Naive thymus-derived CD4-positive, alpha-beta T cell (primary cell): ENCODE measurements at regions not wholly inside any gene's neighbourhood (a gene's known extent, or its start where the extent isn't known, plus 50 kb on each side); places are given as distances from the start of the nearest gene placed in this dataset.
"Not testable (repeated sequence)": the region's sequence is repeated elsewhere in the genome, so short reads cannot be mapped to it uniquely, and the experiment has no call there.

Experiments used
- ATAC-seq: fragments of 150-1000 bp; cut with Tn5 transposase; 2 replicates; pipeline ENCODE4 v1.10.0; 2021; ENCODE audit warnings: mild to moderate bottlenecking, moderate library complexity
- CTCF ChIA-PET: fragments of 350-600 bp; sonication (Branson Sonifier 250); formaldehyde crosslinking; loops from one replicate; lab custom pipeline; 2021; ENCODE audit warnings: antibody characterized with exemption; lab: Charles Lee
- POLR2A ChIA-PET: fragments of 350-600 bp; sonication (Branson Sonifier 250); formaldehyde crosslinking; loops from one replicate; lab custom pipeline; 2021; ENCODE audit warnings: antibody characterized with exemption, inconsistent platforms; lab: Charles Lee
- DNase-seq, 9 donors: peaks; one replicate each; pipeline versions ENCODE4 v3.0.0 to v3.0.0-alpha.2; 2020 to 2022; ENCODE audit warnings: mixed read lengths in 1 of 9
- H3K27ac ChIP-seq: one replicate; pipeline ENCODE4 v1.7.0; 2013; ENCODE audit warnings: mild to moderate bottlenecking, low read depth, low read length, moderate library complexity
- H3K27me3 ChIP-seq, 2 donors: one replicate each; pipeline ENCODE4 v1.7.0; 2013; ENCODE audit warnings: low read length in 2 of 2, mild to moderate bottlenecking in 2 of 2, moderate library complexity in 2 of 2; ENCODE audit not compliant: control insufficient read depth in 2 of 2, insufficient read depth in 2 of 2
- H3K36me3 ChIP-seq, 3 experiments: 1 replicate in 2 of 3; 2 replicates in 1 of 3; pipeline ENCODE4 v1.7.0; 2013; ENCODE audit warnings: low read length in 3 of 3, mild to moderate bottlenecking in 3 of 3, moderate library complexity in 1 of 3; ENCODE audit not compliant: insufficient read depth in 3 of 3, control insufficient read depth in 2 of 3
- H3K4me1 ChIP-seq, 2 donors: one replicate each; pipeline ENCODE4 v1.7.0; 2013; ENCODE audit warnings: low read length in 2 of 2, mild to moderate bottlenecking in 2 of 2, moderate library complexity in 1 of 2; ENCODE audit not compliant: control insufficient read depth in 2 of 2, insufficient read depth in 2 of 2
- H3K4me3 ChIP-seq: 2 replicates; pipeline ENCODE4 v1.7.0; 2013; ENCODE audit warnings: mild to moderate bottlenecking, low read length
- H3K9me3 ChIP-seq, 3 experiments: 1 replicate in 2 of 3; 2 replicates in 1 of 3; pipeline ENCODE4 v1.7.0; 2013; ENCODE audit warnings: low read length in 3 of 3; ENCODE audit not compliant: control insufficient read depth in 2 of 3
- H3K27ac Mint-ChIP-seq, 9 donors: one replicate each; pipeline ENCODE4 v1.8.0; 2020 to 2022; ENCODE audit warnings: mixed read lengths in 9 of 9, mild to moderate bottlenecking in 8 of 9, moderate library complexity in 5 of 9, inconsistent platforms in 2 of 9
- H3K27me3 Mint-ChIP-seq, 5 donors: one replicate each; pipeline ENCODE4 v1.8.0; 2021 to 2022; ENCODE audit warnings: mixed read lengths in 5 of 5, mild to moderate bottlenecking in 1 of 5
- H3K36me3 Mint-ChIP-seq, 5 donors: one replicate each; pipeline ENCODE4 v1.8.0; 2020 to 2022; ENCODE audit warnings: mixed read lengths in 5 of 5, mild to moderate bottlenecking in 3 of 5, inconsistent platforms in 1 of 5
- H3K4me1 Mint-ChIP-seq, 7 donors: one replicate each; pipeline ENCODE4 v1.8.0; 2020 to 2022; ENCODE audit warnings: mixed read lengths in 7 of 7, mild to moderate bottlenecking in 3 of 7, inconsistent platforms in 1 of 7
- H3K4me3 Mint-ChIP-seq, 10 donors: one replicate each; pipeline ENCODE4 v1.8.0; 2020 to 2022; ENCODE audit warnings: mild to moderate bottlenecking in 10 of 10, mixed read lengths in 10 of 10, moderate library complexity in 6 of 10, inconsistent platforms in 2 of 10
- H3K9me3 Mint-ChIP-seq, 11 donors: one replicate each; pipeline ENCODE4 v1.8.0; 2020 to 2022; ENCODE audit warnings: mixed read lengths in 11 of 11, mild to moderate bottlenecking in 4 of 11, inconsistent platforms in 1 of 11, moderate library complexity in 1 of 11
- intact Hi-C, 2 donors: fragments of 100-400 bp; cut with micrococcal nuclease; formaldehyde crosslinking; loops; one replicate each; pipeline ENCODE4 v1.15.1; 2023

DNA sequence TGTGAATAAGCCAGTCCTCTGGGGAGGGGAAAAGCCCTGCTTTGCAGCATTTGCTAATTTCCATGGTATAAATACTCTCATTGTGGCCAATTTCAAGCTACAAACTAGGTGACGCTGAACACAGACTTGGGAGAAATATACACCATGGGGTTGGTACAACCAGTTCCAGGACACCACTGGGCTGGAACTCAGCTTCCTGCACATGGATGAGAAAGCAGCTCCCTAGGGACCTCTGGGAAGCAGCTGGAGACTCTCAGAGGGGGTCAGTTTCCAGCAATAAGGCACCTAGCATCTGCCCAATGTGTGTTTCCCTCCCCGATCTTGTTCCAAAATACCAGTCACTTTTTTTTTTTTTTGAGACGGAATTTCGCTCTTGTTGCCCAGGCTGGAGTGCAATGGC, 56.8 kb upstream of the WDR11 start:
- ATAC-seq (no peak), DNase-seq (no peak)
- Mint-ChIP-seq H3K36me3 (no peaks in the 10 kb centered on the region), H3K4me1 (peaks cover 0 to 3% (median 0%) of the 10 kb centered on the region in 7 donors), H3K9me3 (peaks cover 0 to 6% (median 0%) of the 10 kb centered on the region in 11 donors), H3K4me3 (no peak overlapping the region), H3K27ac (no peak overlapping the region), H3K27me3 (peaks cover 0 to 38% (median 14%) of the 10 kb centered on the region in 5 donors)
- Histone ChIP-seq H3K4me3 (no peak overlapping the region), H3K4me1 (no peaks in the 10 kb centered on the region), H3K27me3 (no peaks in the 10 kb centered on the region), H3K27ac (no peak overlapping the region), H3K36me3 (no peaks in the 10 kb centered on the region), H3K9me3 (no peaks in the 10 kb centered on the region)
- ChIA-PET CTCF (no interaction called here), POLR2A (no interaction called here)
- intact Hi-C loops, result no loop called here

GRCh38 chr10:120798276-120798675, 52.9 kb upstream of the WDR11 start:
- H3K27ac Mint-ChIP-seq, H3K27me3 ChIP-seq, H3K4me3 ChIP-seq, H3K27ac ChIP-seq, ATAC-seq, DNase-seq, H3K4me3 Mint-ChIP-seq, POLR2A ChIA-PET, H3K36me3 Mint-ChIP-seq, H3K4me1 Mint-ChIP-seq, H3K36me3 ChIP-seq, H3K9me3 ChIP-seq, H3K9me3 Mint-ChIP-seq, H3K4me1 ChIP-seq, CTCF ChIA-PET, intact Hi-C loops: not testable (repeated sequence)
- peaks cover 0 to 27% (median 9%) of the 10 kb centered on the region in 5 donors for H3K27me3 Mint-ChIP-seq

- no peaks in the 10 kb centered on the region for H3K4me1 Mint-ChIP-seq
- Histone ChIP-seq H3K27ac (no peak overlapping the region), H3K9me3 (no peaks in the 10 kb centered on the region), H3K4me1 (no peaks in the 10 kb centered on the region), H3K27me3 (no peaks in the 10 kb centered on the region), H3K36me3 (no peaks in the 10 kb centered on the region), H3K4me3 (no peak overlapping the region)
- H3K27me3 Mint-ChIP-seq, result peaks cover 0 to 18% (median 4%) of the 10 kb centered on the region in 5 donors
- intact Hi-C loops, result no loop called here
- CTCF ChIA-PET, result no interaction called here
- ATAC-seq (no peak), DNase-seq (no peak)
- peaks cover 0 to 6% (median 0%) of the 10 kb centered on the region in 11 donors for H3K9me3 Mint-ChIP-seq
- H3K4me3 Mint-ChIP-seq, result no peak overlapping the region
- H3K36me3 Mint-ChIP-seq, result no peaks in the 10 kb centered on the region
- no peak overlapping the region for H3K27ac Mint-ChIP-seq
- POLR2A ChIA-PET, result no interaction called here
These were observed 51.3 kb upstream of the WDR11 start for GRCh38 chr10:120799849-120800248.

DNA sequence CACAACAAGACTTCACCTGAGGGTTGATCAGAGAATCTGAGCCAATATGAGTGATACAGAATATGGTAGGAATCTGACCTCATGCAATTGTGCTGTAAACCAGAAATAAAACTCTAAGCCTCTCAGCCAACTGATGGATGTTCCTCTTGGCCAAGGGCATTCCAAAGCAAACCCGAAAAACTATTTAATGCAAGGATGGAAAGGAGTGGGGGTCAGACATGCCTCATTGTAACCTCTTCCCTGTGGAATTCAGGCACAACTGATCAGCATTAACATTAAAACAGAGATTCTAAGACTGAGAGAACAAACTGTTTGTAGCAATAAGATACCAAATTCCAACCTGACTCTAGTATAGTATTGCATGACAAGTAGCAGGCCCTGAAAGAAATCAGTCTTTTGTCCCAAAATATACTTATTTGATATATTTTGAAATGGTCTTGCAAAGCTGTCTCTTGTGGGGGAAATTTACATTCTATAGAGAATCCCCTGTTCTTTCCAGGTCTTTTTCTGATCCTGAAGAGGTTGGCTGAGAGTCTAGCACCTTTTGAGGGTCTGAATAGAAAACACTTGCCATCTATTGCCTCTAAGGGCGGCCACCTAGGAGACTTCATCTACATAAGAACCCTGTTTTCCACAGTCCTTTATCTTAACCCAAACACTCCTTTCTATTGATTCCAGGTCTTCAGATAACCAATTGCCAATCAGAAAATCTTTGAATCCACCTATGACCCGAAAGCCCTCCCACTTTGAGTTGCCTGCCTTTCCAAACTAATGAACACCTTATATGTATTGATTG, 50.4 kb upstream of the WDR11 start:
- no peak overlapping the region for H3K27ac Mint-ChIP-seq
- peaks cover 0 to 18% (median 0%) of the 10 kb centered on the region in 5 donors for H3K27me3 Mint-ChIP-seq
- POLR2A ChIA-PET, result no interaction called here
- Histone ChIP-seq H3K9me3 (no peaks in the 10 kb centered on the region), H3K4me3 (no peak overlapping the region), H3K27me3 (no peaks in the 10 kb centered on the region), H3K27ac (no peak overlapping the region), H3K4me1 (no peaks in the 10 kb centered on the region), H3K36me3 (no peaks in the 10 kb centered on the region)
- ATAC-seq, result no peak
- intact Hi-C loops, result no loop called here
- peaks cover 0 to 6% (median 0%) of the 10 kb centered on the region in 11 donors for H3K9me3 Mint-ChIP-seq
- no peaks in the 10 kb centered on the region for H3K36me3 Mint-ChIP-seq
- no peak overlapping the region for H3K4me3 Mint-ChIP-seq
- CTCF ChIA-PET, result no interaction called here
- no peak for DNase-seq
- H3K4me1 Mint-ChIP-seq, result no peaks in the 10 kb centered on the region
